ENCODE measurements at regions not wholly inside any gene's neighbourhood (a gene's known extent, or its start where the extent isn't known, plus 50 kb on each side); places are given as distances from the start of the nearest gene placed in this dataset.

GRCh38 chr21:32868631-32869454 is 97.3 kb upstream of the PAXBP1 start:
- no peak for TF ChIP-seq CTCF (IDR thresholded peaks at IDR 0.05)
- TF ChIP-seq POLR2A (IDR thresholded peaks at IDR 0.05), result no peak
